Neural progenitor cell (in vitro differentiated cells): ENCODE measurements at regions not wholly inside any gene's neighbourhood (a gene's known extent, or its start where the extent isn't known, plus 50 kb on each side); places are given as distances from the start of the nearest gene placed in this dataset.

Experiments used
- EZH2 ChIP-seq: fragments of 200-600 bp; sonication (generic); IDR thresholded peaks from 2 replicates; pipeline ENCODE4 v1.6.1; 2017; ENCODE audit warnings: antibody characterized with exemption, mild to moderate bottlenecking, moderate library complexity
- EZH2phosphoT487 ChIP-seq: fragments of 200-600 bp; sonication (generic); IDR thresholded peaks from 2 replicates; pipeline ENCODE4 v1.6.1; 2017; ENCODE audit warnings: antibody characterized with exemption
- TF ChIP-seq, protein P1 (sequence below): fragments of 200-600 bp; sonication (generic); IDR thresholded peaks from 2 replicates; pipeline ENCODE4 v1.5.1; 2017; ENCODE audit warnings: antibody characterized with exemption, mild to moderate bottlenecking

- TF ChIP-seq, protein P1, sequence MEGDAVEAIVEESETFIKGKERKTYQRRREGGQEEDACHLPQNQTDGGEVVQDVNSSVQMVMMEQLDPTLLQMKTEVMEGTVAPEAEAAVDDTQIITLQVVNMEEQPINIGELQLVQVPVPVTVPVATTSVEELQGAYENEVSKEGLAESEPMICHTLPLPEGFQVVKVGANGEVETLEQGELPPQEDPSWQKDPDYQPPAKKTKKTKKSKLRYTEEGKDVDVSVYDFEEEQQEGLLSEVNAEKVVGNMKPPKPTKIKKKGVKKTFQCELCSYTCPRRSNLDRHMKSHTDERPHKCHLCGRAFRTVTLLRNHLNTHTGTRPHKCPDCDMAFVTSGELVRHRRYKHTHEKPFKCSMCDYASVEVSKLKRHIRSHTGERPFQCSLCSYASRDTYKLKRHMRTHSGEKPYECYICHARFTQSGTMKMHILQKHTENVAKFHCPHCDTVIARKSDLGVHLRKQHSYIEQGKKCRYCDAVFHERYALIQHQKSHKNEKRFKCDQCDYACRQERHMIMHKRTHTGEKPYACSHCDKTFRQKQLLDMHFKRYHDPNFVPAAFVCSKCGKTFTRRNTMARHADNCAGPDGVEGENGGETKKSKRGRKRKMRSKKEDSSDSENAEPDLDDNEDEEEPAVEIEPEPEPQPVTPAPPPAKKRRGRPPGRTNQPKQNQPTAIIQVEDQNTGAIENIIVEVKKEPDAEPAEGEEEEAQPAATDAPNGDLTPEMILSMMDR, result no peak
- TF ChIP-seq EZH2phosphoT487 (no peak), EZH2 (no peak)
Measured at GRCh38 chr10:52459097-52459496, 145.0 kb downstream of the DKK1 start.
